GM12878 (cell line): ENCODE measurements at regions not wholly inside any gene's neighbourhood (a gene's known extent, or its start where the extent isn't known, plus 50 kb on each side); places are given as distances from the start of the nearest gene placed in this dataset.

ENCODE experiments used
- ATAC-seq: fragments of 200-7000 bp; cut with Tn5 transposase; 3 replicates; pipeline ENCODE4 v1.9.1; 2020; ENCODE audit warnings: mild to moderate bottlenecking, moderate library complexity
- BruUV-seq: library from RNA; stranded (reverse); fragments of 400-500 nt; replicated peaks from 2 replicates; lab custom pipeline; 2021; lab: Mats Ljungman, UMichigan
- CTCF ChIA-PET: fragments of 300-600 bp; sonication (Branson Sonifier 250); formaldehyde crosslinking; extraction: SDS; loops from one replicate; lab custom pipeline; 2021; ENCODE audit warnings: inconsistent platforms; lab: Yijun Ruan, JAX
- POLR2A ChIA-PET: fragments of 350-600 bp; formaldehyde crosslinking; extraction: SDS; loops from one replicate; lab custom pipeline; 2021; ENCODE audit warnings: inconsistent platforms; lab: Charles Lee
- RAD21 ChIA-PET: fragments of 300-600 bp; sonication (Branson Sonifier 250); formaldehyde crosslinking; loops from one replicate; lab custom pipeline; 2023; ENCODE audit warnings: antibody characterized with exemption; ENCODE audit not compliant: unreplicated experiment; lab: Charles Lee
- SMC1A ChIA-PET: fragments of 300-600 bp; sonication (Branson Sonifier 250); formaldehyde crosslinking; loops from one replicate; lab custom pipeline; 2023; ENCODE audit not compliant: unreplicated experiment, uncharacterized antibody; lab: Charles Lee
- DNase-seq: peaks from one replicate; pipeline ENCODE4 v3.0.0-alpha.2; 2011; ENCODE audit warnings: low read depth, low spot score
- FAIRE-seq: peaks from 3 replicates; lab custom pipeline; 2011; peaks lifted over from hg19 to GRCh38; lab: Jason Lieb, UNC
- H2AFZ ChIP-seq: 2 replicates; pipeline ENCODE4 v1.6.0; 2011; ENCODE audit warnings: low read depth, low read length, control low read depth; ENCODE audit not compliant: control insufficient read depth
- H3K27ac ChIP-seq: 2 replicates; pipeline ENCODE4 v1.5.1; 2011; ENCODE audit warnings: control low read depth; ENCODE audit not compliant: control insufficient read depth, insufficient read depth
- H3K27me3 ChIP-seq, 2 experiments: replicated peaks in 1 of 2; 2 replicates each; pipeline versions ENCODE4 v1.6.0 to v1.6.1; 2011; ENCODE audit warnings: low read length in 1 of 2; ENCODE audit not compliant: control insufficient read depth in 2 of 2, insufficient read depth in 2 of 2
- H3K36me3 ChIP-seq, 2 experiments: 2 replicates each; pipeline ENCODE4 v1.5.1; 2011; ENCODE audit warnings: low read length in 1 of 2; ENCODE audit not compliant: control insufficient read depth in 2 of 2, insufficient read depth in 2 of 2
- H3K4me1 ChIP-seq: 2 replicates; pipeline ENCODE4 v1.6.1; 2011; ENCODE audit warnings: mild to moderate bottlenecking, low read length, moderate library complexity, mixed read lengths; ENCODE audit not compliant: control insufficient read depth, insufficient read depth
- H3K4me2 ChIP-seq: 2 replicates; pipeline ENCODE4 v1.6.0; 2011; ENCODE audit warnings: control low read depth; ENCODE audit not compliant: control insufficient read depth, insufficient read depth
- H3K4me3 ChIP-seq: fragments of 200-600 bp; sonication (generic); 2 replicates; pipeline ENCODE4 v1.5.1; 2016
- H3K79me2 ChIP-seq: 2 replicates; pipeline ENCODE4 v1.6.0; 2011; ENCODE audit warnings: low read length; ENCODE audit not compliant: control insufficient read depth, insufficient read depth
- H3K9ac ChIP-seq: 2 replicates; pipeline ENCODE4 v1.8.0; 2011; ENCODE audit warnings: low read length, control low read depth, mixed read lengths; ENCODE audit not compliant: control insufficient read depth, insufficient read depth
- H3K9me3 ChIP-seq: replicated peaks from 3 replicates; pipeline ENCODE4 v1.5.1; 2011; ENCODE audit warnings: mild to moderate bottlenecking, low read length; ENCODE audit not compliant: control insufficient read depth, insufficient read depth
- H4K20me1 ChIP-seq: 2 replicates; pipeline ENCODE4 v1.6.0; 2011; ENCODE audit not compliant: control insufficient read depth, insufficient read depth
- CBX5 ChIP-seq: sonication (generic); IDR thresholded peaks from 2 replicates; pipeline ENCODE4 v1.6.1; 2016; ENCODE audit warnings: low read depth, moderate library complexity, mild to moderate bottlenecking, inconsistent platforms
- CEBPB ChIP-seq, 2 experiments: fragments of 150-350 bp in 1 of 2; IDR thresholded peaks; 2 replicates each; pipeline ENCODE4 v1.6.1; 2012 to 2014; ENCODE audit warnings: low read depth in 2 of 2, low read length in 2 of 2, borderline replicate concordance in 1 of 2, inconsistent platforms in 1 of 2
- E2F8 ChIP-seq: fragments of 450-650 bp; IDR thresholded peaks from 2 replicates; pipeline ENCODE4 v1.6.1; 2018; ENCODE audit warnings: mild to moderate bottlenecking, low read depth, moderate library complexity; ENCODE audit not compliant: partially characterized antibody
- MEF2A ChIP-seq: IDR thresholded peaks from 2 replicates; pipeline ENCODE4 v1.6.1; 2011; ENCODE audit warnings: low read depth, mild to moderate bottlenecking, low read length, moderate library complexity; ENCODE audit not compliant: insufficient read depth
- MLLT1 ChIP-seq: fragments of 450-650 bp; IDR thresholded peaks from 2 replicates; pipeline ENCODE4 v1.6.1; 2016; ENCODE audit warnings: mild to moderate bottlenecking
- TAF1 ChIP-seq: IDR thresholded peaks from 2 replicates; pipeline ENCODE4 v1.6.1; 2011; ENCODE audit warnings: mild to moderate bottlenecking, low read depth, low read length, borderline replicate concordance
- ZBED1 ChIP-seq: IDR thresholded peaks from 2 replicates; pipeline ENCODE4 v1.6.1; 2016; ENCODE audit warnings: borderline replicate concordance
- ZBTB4 ChIP-seq: fragments of 450-650 bp; formaldehyde crosslinking; IDR thresholded peaks from 2 replicates; pipeline ENCODE4 v1.4.0; 2022; ENCODE audit warnings: mild to moderate bottlenecking, moderate library complexity
- ZNF384 ChIP-seq: IDR thresholded peaks from 2 replicates; pipeline ENCODE4 v1.6.1; 2012; ENCODE audit warnings: low read depth, mild to moderate bottlenecking, low read length, improper control_type of control experiment, borderline replicate concordance
- ZNF592 ChIP-seq: fragments of 450-650 bp; IDR thresholded peaks from 2 replicates; pipeline ENCODE4 v1.6.1; 2017; ENCODE audit warnings: mild to moderate bottlenecking, moderate library complexity
- WGBS: methylation state at CpG from one replicate; pipeline ENCODE4 v1.1.6; 2016; ENCODE audit warnings: low lambda C conversion rate; ENCODE audit not compliant: insufficient replicate concordance, insufficient coverage; ENCODE audit errors: missing lambda C conversion rate; 5-methylcytosine and 5-hydroxymethylcytosine counted together
- in situ Hi-C: fragments of 300-500 bp; cut with MboI; formaldehyde crosslinking; loops from 9 replicates; pipeline ENCODE4 v1.14.3; 2018; ENCODE audit warnings: mixed read lengths
- intact Hi-C: fragments of 100-400 bp; cut with micrococcal nuclease; formaldehyde crosslinking; loops from one replicate; pipeline ENCODE4 v1.14.2; 2022; ENCODE audit not compliant: unreplicated experiment

- SMC1A ChIA-PET = interaction anchor here (0.8 to 1.7 kb wide), 3 partner anchors 9 to 114 kb away, joined by 3 to 6 read pairs (median 4); no protein-coding TSS in a partner anchor
- H3K4me1 ChIP-seq = no peaks in the 10 kb centered on the region
- intact Hi-C loops = no loop called here
These were observed 125.3 kb upstream of the MEF2C start for GRCh38 chr5:89008291-89008690.

More at GRCh38 chr5:89008291-89008690, 125.3 kb upstream of the MEF2C start:
- BruUV-seq = no TSS peak
- Histone ChIP-seq H3K27ac (no peak overlapping the region), H3K27me3 (no peaks in the 10 kb centered on the region), H4K20me1 (no peaks in the 10 kb centered on the region), H3K79me2 (no peaks in the 10 kb centered on the region), H3K9ac (no peak overlapping the region), H3K4me2 (no peak overlapping the region), H2AFZ (no peak overlapping the region), H3K4me3 (no peak overlapping the region), H3K9me3 (no peaks in the 10 kb centered on the region; the same call in 2 of the 3 replicates), H3K36me3 (no peaks in the 10 kb centered on the region)
- ATAC-seq (no peak), FAIRE-seq (no peak), DNase-seq (no peak)
- WGBS = 96% methylated on average over 1 of the region's 1 CpG
- ChIA-PET CTCF (interaction anchor here (0.6 to 0.7 kb wide), 2 partner anchors 14 to 70 kb away, joined by 3 read pairs; no protein-coding TSS in a partner anchor), POLR2A (no interaction called here), RAD21 (no interaction called here)
- in situ Hi-C loops = no loop called here
- no peak for TF ChIP-seq E2F8
- no peak for TF ChIP-seq MLLT1
- no peak for TF ChIP-seq MEF2A
- TF ChIP-seq CBX5 = no peak
- TF ChIP-seq ZNF592 = no peak
- TF ChIP-seq TAF1 = no peak
- no peak for TF ChIP-seq CEBPB (IDR thresholded peaks at IDR 0.05; ENCODE audit: borderline replicate concordance in 1 of 2, low read depth in 2 of 2, low read length in 2 of 2)
- TF ChIP-seq ZBED1 = no peak
- TF ChIP-seq ZNF384 = no peak
- no peak for TF ChIP-seq ZBTB4 (CRISPR knock-in tag)
